Chondrocyte (in vitro differentiated cells): ENCODE measurements at regions not wholly inside any gene's neighbourhood (a gene's known extent, or its start where the extent isn't known, plus 50 kb on each side); places are given as distances from the start of the nearest gene placed in this dataset.

ENCODE experiments used
- DNase-seq: peaks from one replicate; pipeline ENCODE4 v3.0.0; 2021; ENCODE audit warnings: mixed read lengths, low spot score
- H3K27ac Mint-ChIP-seq: one replicate; pipeline ENCODE4 v1.8.0; 2021; ENCODE audit warnings: mild to moderate bottlenecking, moderate library complexity, mixed read lengths; ENCODE audit not compliant: unreplicated experiment
- H3K27me3 Mint-ChIP-seq: 2 replicates; pipeline ENCODE4 v1.8.0; 2021; ENCODE audit warnings: low read depth, mixed read lengths
- H3K36me3 Mint-ChIP-seq: 2 replicates; pipeline ENCODE4 v1.8.0; 2021; ENCODE audit warnings: low read depth, mixed read lengths
- H3K4me1 Mint-ChIP-seq: 2 replicates; pipeline ENCODE4 v1.8.0; 2021; ENCODE audit warnings: low read depth, mild to moderate bottlenecking, mixed read lengths
- H3K4me3 Mint-ChIP-seq: one replicate; pipeline ENCODE4 v1.8.0; 2021; ENCODE audit warnings: mild to moderate bottlenecking, moderate library complexity, mixed read lengths; ENCODE audit not compliant: unreplicated experiment
- H3K9me3 Mint-ChIP-seq: 2 replicates; pipeline ENCODE4 v1.8.0; 2021; ENCODE audit warnings: low read depth, mixed read lengths
- TF ChIP-seq, protein P1 (sequence below): fragments of 200-600 bp; sonication (generic); IDR thresholded peaks from 2 replicates; pipeline ENCODE4 v1.5.0; 2021; ENCODE audit warnings: antibody characterized with exemption, mild to moderate bottlenecking, moderate library complexity

DNA sequence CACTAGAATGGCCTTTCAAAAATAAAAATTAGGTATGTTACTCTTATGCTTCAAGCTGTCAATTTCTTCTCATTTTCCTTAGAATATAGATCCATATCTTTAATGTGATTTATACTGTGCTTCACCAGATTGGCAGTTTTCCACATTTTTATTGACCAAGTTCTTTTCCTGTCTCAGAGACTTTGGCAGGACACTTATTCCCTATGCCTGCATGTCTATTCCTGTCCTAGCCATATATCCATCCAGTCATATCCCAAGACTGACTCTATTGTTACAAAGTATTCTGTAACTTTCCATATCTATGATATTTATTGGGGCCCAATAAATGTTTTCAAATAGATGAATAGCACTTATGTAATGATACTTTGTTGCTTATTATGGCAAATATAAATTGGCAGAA lies 450.7 kb downstream of the GASK1B start:
- Mint-ChIP-seq H3K9me3 (peaks cover 7% of the 10 kb centered on the region), H3K36me3 (no peaks in the 10 kb centered on the region), H3K27me3 (peaks cover 1% of the 10 kb centered on the region), H3K4me1 (peaks cover 10% of the 10 kb centered on the region), H3K4me3 (no peak overlapping the region), H3K27ac (no peak overlapping the region)
- TF ChIP-seq, protein P1, sequence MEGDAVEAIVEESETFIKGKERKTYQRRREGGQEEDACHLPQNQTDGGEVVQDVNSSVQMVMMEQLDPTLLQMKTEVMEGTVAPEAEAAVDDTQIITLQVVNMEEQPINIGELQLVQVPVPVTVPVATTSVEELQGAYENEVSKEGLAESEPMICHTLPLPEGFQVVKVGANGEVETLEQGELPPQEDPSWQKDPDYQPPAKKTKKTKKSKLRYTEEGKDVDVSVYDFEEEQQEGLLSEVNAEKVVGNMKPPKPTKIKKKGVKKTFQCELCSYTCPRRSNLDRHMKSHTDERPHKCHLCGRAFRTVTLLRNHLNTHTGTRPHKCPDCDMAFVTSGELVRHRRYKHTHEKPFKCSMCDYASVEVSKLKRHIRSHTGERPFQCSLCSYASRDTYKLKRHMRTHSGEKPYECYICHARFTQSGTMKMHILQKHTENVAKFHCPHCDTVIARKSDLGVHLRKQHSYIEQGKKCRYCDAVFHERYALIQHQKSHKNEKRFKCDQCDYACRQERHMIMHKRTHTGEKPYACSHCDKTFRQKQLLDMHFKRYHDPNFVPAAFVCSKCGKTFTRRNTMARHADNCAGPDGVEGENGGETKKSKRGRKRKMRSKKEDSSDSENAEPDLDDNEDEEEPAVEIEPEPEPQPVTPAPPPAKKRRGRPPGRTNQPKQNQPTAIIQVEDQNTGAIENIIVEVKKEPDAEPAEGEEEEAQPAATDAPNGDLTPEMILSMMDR = no peak
- DNase-seq = no peak

DNA sequence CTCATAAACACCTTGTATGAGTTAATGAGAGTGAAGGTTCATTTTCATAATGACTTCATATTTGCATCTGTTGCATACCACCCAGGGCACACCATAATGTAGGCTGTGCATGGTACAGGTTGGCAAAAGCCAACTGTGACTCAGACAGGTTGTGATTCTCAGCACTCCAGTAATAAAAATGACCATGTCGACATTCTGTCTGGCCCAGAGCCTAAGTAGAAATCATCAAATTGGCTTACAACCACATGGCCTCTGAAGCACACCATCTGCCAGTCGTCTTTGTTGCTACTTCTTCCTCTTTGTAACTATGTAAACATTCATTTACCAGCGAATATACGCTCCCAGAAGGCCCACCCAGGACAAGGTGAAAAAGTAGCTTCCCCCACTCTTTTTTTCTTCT lies 459.5 kb downstream of the GASK1B start:
- TF ChIP-seq, protein P1 = no peak
- Mint-ChIP-seq H3K36me3 (no peaks in the 10 kb centered on the region), H3K4me1 (no peaks in the 10 kb centered on the region), H3K27me3 (no peaks in the 10 kb centered on the region), H3K9me3 (no peaks in the 10 kb centered on the region), H3K4me3 (no peak overlapping the region), H3K27ac (no peak overlapping the region)
- DNase-seq = no peak

DNA sequence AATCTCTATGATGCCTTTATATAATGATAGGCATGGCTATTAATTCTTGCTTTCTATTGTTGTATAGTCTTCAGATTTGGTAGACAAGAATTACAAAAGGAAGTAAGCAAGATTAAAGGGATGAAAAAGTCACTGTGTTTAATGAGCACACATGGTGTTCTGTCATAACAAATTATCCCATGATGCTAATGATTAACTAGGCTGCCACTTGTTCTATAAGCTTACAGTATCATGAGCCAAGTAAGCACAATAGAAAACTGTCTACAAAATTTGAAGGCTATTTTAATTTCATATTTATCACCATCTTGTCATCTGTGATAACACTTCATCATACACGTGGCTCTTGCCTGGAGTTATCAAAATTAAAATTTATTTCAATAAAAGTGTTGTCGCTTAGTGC lies 466.7 kb downstream of the GASK1B start:
- H3K9me3 Mint-ChIP-seq = peaks cover 4% of the 10 kb centered on the region
- H3K4me3 Mint-ChIP-seq = no peak overlapping the region
- no peak overlapping the region for H3K27ac Mint-ChIP-seq
- no peaks in the 10 kb centered on the region for H3K27me3 Mint-ChIP-seq
- TF ChIP-seq, protein P1 = no peak
- no peaks in the 10 kb centered on the region for H3K36me3 Mint-ChIP-seq
- no peak for DNase-seq
- peaks cover 11% of the 10 kb centered on the region for H3K4me1 Mint-ChIP-seq

DNA sequence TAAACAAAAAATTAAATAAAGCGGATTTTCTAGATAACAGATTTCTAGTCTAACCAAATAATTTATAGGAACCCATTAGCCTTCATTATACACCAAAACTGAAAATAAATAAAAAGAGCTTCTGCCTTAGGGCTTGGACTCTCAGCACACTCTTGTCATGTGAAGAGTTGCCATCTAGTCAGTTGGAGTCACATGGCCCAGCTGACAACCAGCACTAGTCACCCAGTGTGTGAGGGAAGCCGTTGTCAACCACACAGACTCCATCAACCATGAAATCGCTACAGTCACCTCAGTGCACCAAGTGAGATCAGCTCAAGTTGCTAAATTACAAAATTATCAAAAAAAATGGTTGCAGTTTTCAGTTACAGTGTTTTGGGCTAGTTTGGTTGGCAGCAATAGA lies 470.0 kb downstream of the GASK1B start:
- Mint-ChIP-seq H3K27ac (no peak overlapping the region), H3K9me3 (peaks cover 4% of the 10 kb centered on the region), H3K27me3 (no peaks in the 10 kb centered on the region), H3K4me3 (no peak overlapping the region), H3K4me1 (peaks cover 20% of the 10 kb centered on the region), H3K36me3 (no peaks in the 10 kb centered on the region)
- DNase-seq = no peak
- TF ChIP-seq, protein P1 = no peak

DNA sequence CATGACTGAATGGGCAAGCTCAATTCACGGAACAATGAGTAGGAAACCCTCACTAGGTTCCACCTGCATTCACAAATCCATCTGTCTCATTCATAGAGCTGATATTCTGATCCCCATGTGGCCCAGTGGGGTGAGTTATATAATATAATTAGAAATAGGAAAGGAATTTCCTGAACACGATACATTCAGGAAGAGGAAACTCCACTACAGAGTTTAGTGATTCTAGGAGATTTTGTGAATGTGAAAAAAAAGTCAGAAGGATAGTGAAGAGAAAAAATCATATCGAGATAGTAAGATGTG lies 471.2 kb downstream of the GASK1B start:
- TF ChIP-seq, protein P1 = no peak
- Mint-ChIP-seq H3K9me3 (no peaks in the 10 kb centered on the region), H3K27ac (peak overlapping the region; percentile 37), H3K27me3 (no peaks in the 10 kb centered on the region), H3K36me3 (no peaks in the 10 kb centered on the region), H3K4me3 (no peak overlapping the region), H3K4me1 (peaks cover 20% of the 10 kb centered on the region)
- no peak for DNase-seq
